ENCODE measurements at regions not wholly inside any gene's neighbourhood (a gene's known extent, or its start where the extent isn't known, plus 50 kb on each side); places are given as distances from the start of the nearest gene placed in this dataset.

DNA sequence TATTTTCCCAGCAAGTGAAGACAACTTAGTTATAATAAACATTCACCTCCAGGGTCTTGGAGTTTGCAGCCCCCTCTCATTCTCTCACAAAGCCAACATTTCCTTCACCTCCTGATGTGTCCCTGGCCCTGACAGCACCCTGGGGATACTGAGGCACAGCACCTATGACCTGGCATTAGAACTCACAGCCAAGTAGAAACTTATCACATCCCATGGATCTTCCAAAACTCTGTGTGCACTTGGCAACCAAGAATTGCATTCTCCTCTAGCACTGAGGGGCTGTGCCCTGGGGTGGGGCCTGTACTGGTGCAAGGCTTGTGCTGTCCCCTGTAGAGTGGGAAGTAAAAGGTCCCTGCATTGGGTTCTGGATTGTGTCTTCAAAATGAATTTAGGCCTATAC lies 116.7 kb upstream of the IGLL5 start:
- TF ChIP-seq, protein P1, sequence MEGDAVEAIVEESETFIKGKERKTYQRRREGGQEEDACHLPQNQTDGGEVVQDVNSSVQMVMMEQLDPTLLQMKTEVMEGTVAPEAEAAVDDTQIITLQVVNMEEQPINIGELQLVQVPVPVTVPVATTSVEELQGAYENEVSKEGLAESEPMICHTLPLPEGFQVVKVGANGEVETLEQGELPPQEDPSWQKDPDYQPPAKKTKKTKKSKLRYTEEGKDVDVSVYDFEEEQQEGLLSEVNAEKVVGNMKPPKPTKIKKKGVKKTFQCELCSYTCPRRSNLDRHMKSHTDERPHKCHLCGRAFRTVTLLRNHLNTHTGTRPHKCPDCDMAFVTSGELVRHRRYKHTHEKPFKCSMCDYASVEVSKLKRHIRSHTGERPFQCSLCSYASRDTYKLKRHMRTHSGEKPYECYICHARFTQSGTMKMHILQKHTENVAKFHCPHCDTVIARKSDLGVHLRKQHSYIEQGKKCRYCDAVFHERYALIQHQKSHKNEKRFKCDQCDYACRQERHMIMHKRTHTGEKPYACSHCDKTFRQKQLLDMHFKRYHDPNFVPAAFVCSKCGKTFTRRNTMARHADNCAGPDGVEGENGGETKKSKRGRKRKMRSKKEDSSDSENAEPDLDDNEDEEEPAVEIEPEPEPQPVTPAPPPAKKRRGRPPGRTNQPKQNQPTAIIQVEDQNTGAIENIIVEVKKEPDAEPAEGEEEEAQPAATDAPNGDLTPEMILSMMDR (IDR thresholded peaks at IDR 0.05): no peak
- no peak for TF ChIP-seq ZFX (IDR thresholded peaks at IDR 0.05; ENCODE audit: borderline replicate concordance)
